ENCODE measurements at regions not wholly inside any gene's neighbourhood (a gene's known extent, or its start where the extent isn't known, plus 50 kb on each side); places are given as distances from the start of the nearest gene placed in this dataset.

DNA sequence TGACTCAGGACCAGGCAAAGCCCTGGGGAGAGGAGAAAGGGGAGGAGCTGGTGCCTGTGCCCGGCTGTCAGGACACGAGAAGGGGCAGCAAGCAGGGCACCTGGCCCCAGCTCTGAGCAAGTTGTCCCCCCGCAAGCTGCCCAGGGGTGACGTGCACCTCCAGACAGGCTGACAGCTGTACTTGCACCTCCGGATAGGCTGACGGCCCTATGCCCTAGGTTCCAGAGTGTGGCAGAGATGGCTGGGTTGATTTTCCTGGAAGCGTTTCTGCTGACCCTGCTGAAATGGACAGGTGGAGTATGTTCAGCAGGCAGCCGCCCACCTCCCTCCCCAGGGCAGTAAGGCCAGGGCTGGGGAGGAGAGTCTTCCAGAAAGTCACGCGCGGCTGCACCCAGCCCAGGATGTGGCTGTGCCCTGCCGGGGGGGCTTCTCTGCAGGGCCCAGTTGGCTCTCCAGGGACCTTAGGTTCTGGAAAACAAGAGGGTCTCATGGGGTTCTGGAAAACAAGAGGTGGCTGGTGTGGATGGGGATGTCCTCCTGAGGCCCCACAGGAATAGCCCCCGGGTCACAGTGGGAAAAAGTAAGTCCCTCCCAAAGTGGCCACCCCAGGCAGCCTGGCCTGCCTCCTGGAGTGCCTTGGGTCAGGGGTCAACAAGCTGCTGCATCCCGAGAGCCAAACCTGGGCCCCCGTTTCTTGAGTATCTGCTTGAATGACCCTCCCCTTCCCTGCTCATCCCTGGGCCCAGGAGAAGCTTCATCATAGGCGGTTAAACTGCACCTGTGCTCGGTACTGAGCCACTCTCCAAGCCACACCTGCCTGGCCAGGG is 71.4 kb upstream of the OTOS start:
- H3K27me3 ChIP-seq, result no peaks in the 10 kb centered on the region
- no peaks in the 10 kb centered on the region for H3K4me1 ChIP-seq (ENCODE audit: insufficient read depth)
- H3K4me2 ChIP-seq, result no peak overlapping the region
- H2AFZ ChIP-seq, result no peak overlapping the region
- TF ChIP-seq CTCF (IDR thresholded peaks at IDR 0.05; ENCODE audit: poor library complexity) (no peak), EZH2 (IDR thresholded peaks at IDR 0.05; ENCODE audit: borderline replicate concordance) (no peak), EZH2phosphoT487 (IDR thresholded peaks at IDR 0.05; ENCODE audit: low read depth, severe bottlenecking, unreplicated experiment) (no peak)
- no peak overlapping the region for H3K27ac ChIP-seq
- H3K9me2 ChIP-seq (replicated peaks; ENCODE audit: insufficient read depth), result no peaks in the 10 kb centered on the region
- H3K4me3 ChIP-seq, result no peak overlapping the region
- no peaks in the 10 kb centered on the region for H4K20me1 ChIP-seq (ENCODE audit: insufficient read depth, poor library complexity, severe bottlenecking)
- no peaks in the 10 kb centered on the region for H3K79me2 ChIP-seq
- H3K36me3 ChIP-seq (replicated peaks; ENCODE audit: insufficient read depth, low read depth), result no peaks in the 10 kb centered on the region
- no peaks in the 10 kb centered on the region for H3K9me3 ChIP-seq (ENCODE audit: low read depth)
- 90% methylated on average over 17 of the region's 17 CpGs for WGBS (ENCODE audit: low lambda C conversion rate, missing lambda C conversion rate)
- no peak for DNase-seq (ENCODE audit: low spot score)

DNA sequence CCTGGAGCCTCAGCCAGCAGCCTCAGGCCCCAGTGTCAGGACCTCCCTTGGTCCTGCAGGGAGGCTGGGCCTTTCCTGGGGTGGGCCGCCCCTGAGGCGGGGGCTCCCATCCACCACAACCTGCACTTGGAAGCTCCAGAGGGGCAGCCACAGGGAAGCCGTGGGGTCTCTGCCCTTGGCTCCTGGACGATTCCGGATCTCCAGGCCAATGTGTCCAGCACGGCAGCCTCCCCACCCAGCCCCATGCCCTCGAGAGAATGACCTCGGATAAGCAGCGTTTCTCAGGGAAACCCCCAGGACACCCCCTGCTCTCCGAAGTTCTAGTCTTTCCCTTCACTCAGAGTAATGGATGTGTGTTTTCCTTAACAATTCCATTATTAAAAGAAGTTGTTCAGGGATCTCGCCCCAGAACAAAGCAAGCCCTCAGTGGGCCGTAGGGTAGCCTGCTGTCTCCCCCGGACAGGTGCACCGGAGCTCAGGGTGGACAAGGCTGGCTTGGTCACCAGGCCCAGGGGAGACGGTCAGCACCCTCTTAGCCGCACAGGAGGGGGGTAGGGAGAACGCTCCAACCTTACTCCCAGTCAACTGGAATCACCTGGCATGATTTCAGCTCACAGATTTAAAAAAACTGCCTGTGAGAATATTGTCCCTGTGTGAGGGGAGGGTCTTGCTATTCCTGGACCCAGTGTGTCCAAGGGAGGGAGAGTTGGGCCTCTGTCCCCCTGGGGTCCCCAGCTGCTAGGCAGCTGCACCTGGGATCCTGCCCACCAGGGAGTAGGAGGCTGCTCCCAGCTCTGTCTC is 72.2 kb upstream of the OTOS start:
- Histone ChIP-seq H2AFZ (no peak overlapping the region), H3K4me3 (no peak overlapping the region), H3K9me3 (ENCODE audit: low read depth) (no peaks in the 10 kb centered on the region), H3K27me3 (no peaks in the 10 kb centered on the region), H3K4me2 (no peak overlapping the region), H3K36me3 (replicated peaks; ENCODE audit: insufficient read depth, low read depth) (no peaks in the 10 kb centered on the region), H3K27ac (no peak overlapping the region), H3K79me2 (no peaks in the 10 kb centered on the region), H4K20me1 (ENCODE audit: insufficient read depth, poor library complexity, severe bottlenecking) (no peaks in the 10 kb centered on the region), H3K4me1 (ENCODE audit: insufficient read depth) (no peaks in the 10 kb centered on the region), H3K9me2 (replicated peaks; ENCODE audit: insufficient read depth) (no peaks in the 10 kb centered on the region)
- 96% methylated on average over 16 of the region's 17 CpGs for WGBS (ENCODE audit: low lambda C conversion rate, missing lambda C conversion rate)
- TF ChIP-seq EZH2 (IDR thresholded peaks at IDR 0.05; ENCODE audit: borderline replicate concordance), result no peak
- TF ChIP-seq CTCF (IDR thresholded peaks at IDR 0.05; ENCODE audit: poor library complexity), result no peak
- no peak for TF ChIP-seq EZH2phosphoT487 (IDR thresholded peaks at IDR 0.05; ENCODE audit: low read depth, severe bottlenecking, unreplicated experiment)
- DNase-seq (ENCODE audit: low spot score), result no peak

GRCh38 chr2:240213226-240213475 is 72.7 kb upstream of the OTOS start:
- no peak for DNase-seq (ENCODE audit: low spot score)
- Histone ChIP-seq H4K20me1 (ENCODE audit: insufficient read depth, poor library complexity, severe bottlenecking) (no peaks in the 10 kb centered on the region), H3K9me2 (replicated peaks; ENCODE audit: insufficient read depth) (no peaks in the 10 kb centered on the region), H3K36me3 (replicated peaks; ENCODE audit: insufficient read depth, low read depth) (no peaks in the 10 kb centered on the region), H3K4me2 (no peak overlapping the region), H3K79me2 (no peaks in the 10 kb centered on the region), H2AFZ (no peak overlapping the region), H3K27me3 (no peaks in the 10 kb centered on the region), H3K9me3 (ENCODE audit: low read depth) (no peaks in the 10 kb centered on the region), H3K4me1 (ENCODE audit: insufficient read depth) (no peaks in the 10 kb centered on the region), H3K4me3 (no peak overlapping the region), H3K27ac (no peak overlapping the region)
- WGBS (ENCODE audit: low lambda C conversion rate, missing lambda C conversion rate), result 88% methylated on average over 6 of the region's 6 CpGs
- TF ChIP-seq CTCF (IDR thresholded peaks at IDR 0.05; ENCODE audit: poor library complexity) (no peak), EZH2phosphoT487 (IDR thresholded peaks at IDR 0.05; ENCODE audit: low read depth, severe bottlenecking, unreplicated experiment) (no peak), EZH2 (IDR thresholded peaks at IDR 0.05; ENCODE audit: borderline replicate concordance) (no peak)
